Ureter (tissue), 1 donor: ENCODE measurements at regions not wholly inside any gene's neighbourhood (a gene's known extent, or its start where the extent isn't known, plus 50 kb on each side); places are given as distances from the start of the nearest gene placed in this dataset.
A peak's percentile ranks its signal among the peaks of the same experiment; 100 is the strongest.
"Not testable (repeated sequence)": the region's sequence is repeated elsewhere in the genome, so short reads cannot be mapped to it uniquely, and the experiment has no call there.

Experiments used
- DNase-seq: peaks from one replicate; pipeline ENCODE4 v3.0.0-alpha.2; 2020; ENCODE audit warnings: low spot score
- donor health status: DM: yes; HTN: yes; CAD: no.

GRCh38 chr6:154923199-154923869 lies 71.8 kb upstream of the TIAM2 start:
- DNase-seq = no peak

GRCh38 chr6:154925130-154925529 lies 70.0 kb upstream of the TIAM2 start:
- DNase-seq = no peak

DNA sequence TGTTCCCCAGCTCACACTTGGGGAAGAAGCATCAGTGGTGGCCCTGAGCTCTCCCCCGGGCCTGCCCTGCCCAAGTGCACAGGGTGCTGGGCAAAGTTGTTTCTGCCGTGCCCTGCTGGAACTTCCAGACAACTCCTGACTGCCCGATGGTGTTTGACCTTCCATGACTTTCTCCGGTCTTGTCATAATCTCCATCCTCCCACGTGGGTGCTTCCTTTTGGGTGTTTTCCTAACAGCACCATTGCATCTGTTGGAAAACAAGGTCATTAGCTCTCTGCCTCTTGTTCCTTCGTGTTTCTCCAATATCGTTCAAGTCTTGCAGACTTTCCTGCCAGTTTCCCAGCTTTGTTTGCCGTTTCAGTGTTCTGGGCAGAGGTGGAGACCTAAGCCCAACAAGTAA lies 68.7 kb upstream of the TIAM2 start:
- no peak for DNase-seq

DNA sequence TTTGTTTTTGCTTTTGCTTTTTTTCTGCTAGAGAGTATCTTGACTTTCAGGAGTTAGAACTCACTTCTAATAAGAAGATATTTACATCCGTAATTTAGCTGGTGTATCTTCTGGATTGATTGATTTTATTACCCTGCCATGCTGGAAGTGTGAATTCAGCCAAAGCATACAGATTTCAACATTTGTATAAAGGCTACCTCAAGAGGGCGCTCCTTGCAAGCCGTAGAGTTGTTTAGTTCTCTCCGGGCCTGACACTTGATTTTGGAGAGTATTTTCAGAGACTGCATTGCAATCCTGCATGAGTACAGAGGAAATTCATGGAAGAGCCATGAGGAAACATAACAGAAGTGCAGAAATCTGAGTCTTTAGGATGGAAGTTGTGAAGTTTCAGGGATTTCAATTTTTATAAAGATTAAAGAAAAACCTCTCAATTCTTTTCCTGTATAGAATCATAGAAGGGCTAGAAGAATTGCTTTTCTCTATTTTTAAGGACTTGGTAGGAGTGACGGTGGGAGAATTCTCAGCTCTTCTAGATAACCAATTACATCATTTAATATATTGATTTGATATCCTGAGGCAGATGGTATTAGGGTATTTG lies 66.7 kb upstream of the TIAM2 start:
- peak; percentile 60 for DNase-seq

- no peak for DNase-seq
Measured at GRCh38 chr6:154930451-154930851, 64.7 kb upstream of the TIAM2 start.

DNA sequence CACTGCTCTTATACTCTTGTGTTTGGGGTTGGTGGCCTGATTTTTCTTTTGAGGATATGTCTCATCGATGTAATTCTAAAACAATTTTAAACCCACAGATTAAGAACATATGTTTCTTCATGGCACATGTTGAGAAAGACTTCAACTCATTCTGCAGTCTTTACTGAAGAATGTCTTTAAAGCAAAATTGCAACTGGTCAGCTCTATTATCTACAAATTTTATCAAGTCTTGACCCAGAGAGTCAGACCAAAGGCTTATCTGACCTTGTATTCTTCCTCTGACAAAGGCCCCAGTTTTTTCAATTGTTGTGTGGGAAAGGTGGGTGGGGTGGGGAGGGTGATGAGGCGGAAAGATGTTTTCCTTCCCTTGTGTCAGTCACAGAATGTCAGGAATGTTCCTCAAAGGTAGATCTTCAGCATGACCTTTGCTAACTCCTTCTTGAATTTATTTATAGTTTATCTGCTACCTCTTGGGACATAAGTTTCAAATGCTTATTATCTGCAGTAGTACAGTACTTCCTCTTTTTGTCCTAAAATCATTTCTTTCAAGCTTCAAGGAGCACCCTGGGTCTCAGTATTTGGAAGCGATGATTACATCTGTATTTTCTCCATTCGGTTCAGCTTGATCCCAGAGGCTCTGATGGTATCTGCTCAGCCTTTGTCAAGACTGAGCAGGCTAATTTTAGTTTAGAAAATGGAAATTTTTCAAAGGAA lies 63.2 kb upstream of the TIAM2 start:
- DNase-seq = no peak

DNA sequence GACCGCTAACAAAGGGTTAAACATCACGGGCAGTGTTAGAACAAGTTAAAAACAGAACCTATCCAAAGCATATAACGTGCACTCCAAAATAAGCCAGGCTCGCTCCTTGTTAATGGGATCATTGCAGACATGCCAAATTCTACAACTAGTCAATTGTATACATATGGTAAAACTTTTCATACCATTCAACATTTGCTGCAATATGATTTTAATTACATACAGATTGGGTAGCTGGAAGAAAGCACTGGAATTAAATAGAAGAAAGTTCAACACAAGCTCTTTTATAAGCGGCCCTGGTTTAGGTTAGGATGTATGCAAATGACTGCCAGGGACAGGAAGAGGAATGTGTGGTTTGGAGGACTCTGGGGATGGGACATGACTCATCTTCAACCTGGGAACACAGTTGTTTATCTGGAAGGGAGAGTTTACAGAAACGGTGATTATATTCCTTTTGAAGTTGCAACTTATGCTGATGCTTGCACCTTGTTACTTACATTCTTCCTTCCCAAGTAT lies 62.5 kb upstream of the TIAM2 start:
- no peak for DNase-seq

- no peak for DNase-seq
Measured at GRCh38 chr6:154933181-154933827, 61.8 kb upstream of the TIAM2 start.

DNA sequence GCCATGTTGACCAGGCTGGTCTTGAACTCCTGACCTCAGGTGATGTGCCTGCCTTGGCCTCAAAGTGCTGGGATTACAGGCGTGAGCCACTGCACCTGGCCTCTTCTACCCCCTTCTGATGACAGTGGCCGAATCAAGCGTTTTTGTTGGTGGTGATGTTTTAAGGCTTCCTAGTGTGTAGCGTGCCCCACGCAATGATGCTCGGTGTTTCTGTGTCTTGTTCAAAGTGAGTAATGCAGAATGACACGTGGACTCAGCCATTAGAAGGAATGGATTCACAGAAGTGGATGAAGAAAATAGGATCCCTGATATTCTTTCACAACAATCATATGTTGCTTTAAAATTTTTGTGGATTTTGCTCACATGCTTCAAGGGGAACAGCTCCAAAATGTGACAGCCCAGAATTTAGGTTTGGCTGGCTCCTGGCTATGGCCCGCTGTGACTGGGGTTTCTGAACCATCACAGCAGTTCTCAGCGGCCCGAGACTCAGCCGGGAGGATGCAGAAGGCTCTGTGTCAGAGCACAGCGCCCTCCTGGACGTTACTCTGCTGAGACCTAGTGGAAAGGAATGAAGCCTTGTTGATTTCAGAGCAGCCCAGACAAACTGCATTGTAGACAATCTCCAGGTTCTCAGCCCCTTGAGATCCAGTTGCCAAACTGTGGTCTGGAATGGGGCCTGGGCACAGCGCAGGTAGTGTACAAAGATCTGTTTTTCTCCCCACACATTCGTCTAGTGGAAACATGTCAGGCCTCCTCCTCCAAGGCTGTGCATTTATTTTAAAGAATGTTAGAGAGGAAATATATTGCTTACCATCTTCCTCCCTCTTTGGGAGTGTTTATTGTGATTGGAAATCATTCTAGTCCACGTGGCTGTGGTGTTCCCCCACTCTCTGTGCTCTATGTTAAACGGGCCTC lies 57.6 kb upstream of the TIAM2 start:
- no peak for DNase-seq

DNA sequence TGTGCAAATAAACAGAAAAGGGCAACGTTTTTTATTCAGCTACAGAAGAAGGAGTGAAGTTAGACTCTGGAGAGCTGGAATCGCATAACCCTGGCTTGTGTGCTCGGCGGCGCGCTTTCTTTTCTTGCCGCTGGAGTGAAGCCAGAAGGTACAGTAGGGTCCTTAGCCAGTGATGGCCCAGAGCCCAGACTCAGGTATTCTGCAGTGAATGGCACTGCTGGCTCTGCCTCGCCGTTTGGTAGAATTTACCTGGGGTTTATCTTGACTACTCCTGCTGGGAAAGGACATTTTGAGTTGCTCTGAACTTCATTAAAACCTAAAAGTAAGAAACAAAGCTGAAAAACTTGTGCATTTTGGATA lies 56.9 kb upstream of the TIAM2 start:
- no peak for DNase-seq

- not testable (repeated sequence) for DNase-seq
Measured at GRCh38 chr6:154938727-154939285, 56.3 kb upstream of the TIAM2 start.

DNA sequence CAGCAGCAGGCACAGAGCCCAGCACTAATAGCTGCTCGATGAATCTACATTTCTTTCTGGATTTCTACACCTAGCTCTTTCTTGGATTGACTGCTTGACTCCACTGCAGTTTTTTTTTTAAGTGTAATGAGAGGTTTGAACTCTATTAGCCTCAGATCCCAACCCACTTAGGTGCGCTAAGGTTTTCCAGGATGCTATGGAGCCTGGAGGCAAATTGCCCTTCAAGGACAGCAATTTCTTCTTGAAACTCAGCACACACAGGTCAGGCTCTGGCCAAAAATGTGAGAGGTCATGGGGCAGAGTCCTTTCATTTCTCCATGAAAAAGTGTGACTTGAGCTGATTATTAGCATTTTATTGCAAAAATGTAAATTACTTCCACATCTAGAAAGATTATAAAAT lies 52.3 kb upstream of the TIAM2 start:
- no peak for DNase-seq

- no peak for DNase-seq
Measured at GRCh38 chr6:154945271-154945890, 49.7 kb upstream of the TIAM2 start.
